Limb (tissue), 2 donors: ENCODE measurements at regions not wholly inside any gene's neighbourhood (a gene's known extent, or its start where the extent isn't known, plus 50 kb on each side); places are given as distances from the start of the nearest gene placed in this dataset.
"Not testable (repeated sequence)": the region's sequence is repeated elsewhere in the genome, so short reads cannot be mapped to it uniquely, and the experiment has no call there.

Experiments
- DNase-seq, 2 donors: peaks; one replicate each; pipeline ENCODE4 v3.0.0-alpha.2; 2016; ENCODE audit errors: extremely low spot score in 2 of 2

- no peak for DNase-seq
These were observed 77.6 kb downstream of the SETD4 start for GRCh38 chr21:35982717-35983116.

DNA sequence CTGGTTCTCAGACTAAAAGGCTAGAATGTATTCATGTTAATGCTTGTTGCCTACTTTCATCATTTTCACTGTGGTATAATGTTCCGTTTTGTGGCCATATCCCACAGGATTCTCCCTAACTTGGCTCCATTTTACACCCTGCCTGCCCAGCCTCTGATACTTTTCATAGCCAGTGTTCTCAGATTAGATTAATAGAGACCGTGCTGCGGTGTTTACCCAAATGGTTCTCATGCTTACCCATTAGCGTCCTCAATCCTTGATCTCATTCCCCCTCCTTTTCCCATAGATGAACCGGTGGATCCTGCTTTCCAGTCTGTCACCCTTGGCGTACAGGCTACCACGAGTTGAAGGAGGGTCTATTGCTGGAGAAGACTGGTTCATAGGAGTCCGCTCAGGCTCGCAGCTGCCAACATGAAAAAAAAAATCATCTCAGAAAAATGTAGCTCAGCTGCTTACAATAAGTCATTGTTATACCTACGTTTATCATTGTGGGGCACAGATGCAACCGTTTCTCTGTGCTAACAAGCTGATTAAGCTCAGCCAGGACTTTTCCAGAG, 78.7 kb downstream of the SETD4 start:
- no peak for DNase-seq

GRCh38 chr21:35980821-35981220, 79.5 kb downstream of the SETD4 start:
- no peak for DNase-seq

DNA sequence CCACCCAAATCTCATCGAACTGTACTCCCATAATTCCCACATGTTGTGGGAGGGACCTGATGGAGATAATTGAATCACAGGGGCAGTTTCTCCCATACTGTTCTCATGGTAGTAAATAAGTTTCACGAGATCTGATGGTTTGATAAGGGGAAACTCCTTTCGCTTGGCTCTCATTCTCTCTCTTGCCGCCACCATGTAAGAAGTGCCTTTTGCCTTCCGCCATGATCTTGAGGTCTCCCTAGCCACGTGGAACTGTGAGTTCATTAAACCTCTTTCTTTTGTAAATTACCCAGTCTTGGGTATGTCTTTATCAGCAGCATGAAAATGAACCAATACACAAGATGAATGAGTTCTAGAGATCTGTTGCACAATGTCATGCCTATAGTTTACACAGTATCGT, 82.5 kb downstream of the SETD4 start:
- DNase-seq: not testable (repeated sequence)

DNA sequence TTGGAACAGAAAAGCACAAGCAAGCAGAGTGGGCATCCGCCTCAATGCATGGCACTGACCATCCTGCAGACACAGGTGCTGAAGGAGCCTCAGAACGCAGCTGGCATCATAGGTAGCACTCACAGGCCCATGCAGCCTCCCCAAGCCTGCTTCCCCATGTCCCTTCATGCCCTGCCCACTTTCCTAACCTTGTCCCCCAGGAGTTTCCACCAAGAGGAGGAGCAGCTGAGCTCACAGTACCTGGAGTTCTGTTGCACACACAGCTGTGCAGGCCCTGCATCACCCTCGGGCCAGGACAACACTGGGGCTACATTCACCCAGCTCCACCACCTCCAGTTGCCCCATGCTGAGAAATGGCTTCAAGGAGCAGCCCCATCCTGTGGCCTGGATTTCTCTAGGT, 83.4 kb downstream of the SETD4 start:
- no peak for DNase-seq

DNA sequence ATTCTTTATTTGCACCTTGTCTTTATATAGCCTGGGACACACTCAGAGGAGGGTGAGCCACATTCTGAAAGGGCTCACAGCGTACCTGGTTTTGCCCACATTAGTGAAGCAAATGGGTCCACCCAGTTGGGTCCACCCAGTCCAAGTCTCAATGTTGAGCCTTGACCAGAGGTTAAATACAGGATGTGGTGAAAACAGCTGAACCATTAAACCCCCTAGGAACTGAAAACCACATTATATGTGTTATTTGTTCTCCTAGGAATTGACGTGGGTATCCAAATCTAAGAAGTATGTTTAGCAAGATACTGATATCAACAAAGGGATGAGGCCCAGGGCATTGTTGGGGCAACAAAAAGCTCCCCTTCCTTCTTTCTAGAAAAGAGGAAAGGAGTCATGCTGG, 83.8 kb downstream of the SETD4 start:
- DNase-seq: no peak

GRCh38 chr21:35974775-35975174, 85.6 kb downstream of the SETD4 start:
- DNase-seq: no peak

DNA sequence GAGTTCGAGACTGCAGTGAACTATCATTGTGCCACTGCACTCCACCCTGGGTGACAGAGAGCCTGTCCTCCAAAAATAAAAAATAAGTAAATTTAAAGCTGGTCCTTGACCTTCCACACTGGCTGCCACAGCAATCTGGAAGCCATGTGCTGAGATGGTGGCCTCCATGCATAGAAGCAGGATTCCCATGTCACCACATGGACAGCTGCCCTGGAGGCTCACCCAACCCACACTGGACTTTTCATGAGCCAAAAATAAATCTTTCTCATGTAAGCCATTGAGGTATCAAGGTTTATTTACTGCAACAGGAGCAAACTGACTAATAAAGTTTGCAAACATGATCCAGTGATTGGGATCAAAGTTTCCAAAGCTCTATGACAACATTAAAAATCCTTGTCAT, 88.5 kb downstream of the SETD4 start:
- DNase-seq: no peak

- DNase-seq: no peak
These were observed 91.0 kb downstream of the SETD4 start for GRCh38 chr21:35969281-35969680.

DNA sequence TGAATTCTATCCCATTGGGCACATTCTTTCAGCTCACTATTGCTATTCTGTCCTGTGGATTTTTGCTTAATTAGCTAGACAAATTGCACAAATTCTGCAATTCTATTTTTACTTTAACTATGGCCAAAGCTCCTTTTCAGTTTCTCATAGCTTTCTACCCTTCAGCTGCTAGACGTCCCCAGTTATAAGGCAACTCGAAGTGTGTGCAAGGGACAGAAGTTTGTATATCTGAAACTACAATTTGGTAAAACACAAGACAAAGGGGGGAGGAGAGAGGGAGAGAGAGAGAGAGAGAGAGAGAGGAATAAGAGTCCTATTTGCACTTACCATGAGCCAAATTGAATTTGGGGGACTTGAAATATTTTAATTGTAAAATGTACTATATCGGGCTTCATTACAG, 91.8 kb downstream of the SETD4 start:
- DNase-seq: no peak

- DNase-seq: no peak
These were observed 94.6 kb downstream of the SETD4 start for GRCh38 chr21:35965699-35966098.

DNA sequence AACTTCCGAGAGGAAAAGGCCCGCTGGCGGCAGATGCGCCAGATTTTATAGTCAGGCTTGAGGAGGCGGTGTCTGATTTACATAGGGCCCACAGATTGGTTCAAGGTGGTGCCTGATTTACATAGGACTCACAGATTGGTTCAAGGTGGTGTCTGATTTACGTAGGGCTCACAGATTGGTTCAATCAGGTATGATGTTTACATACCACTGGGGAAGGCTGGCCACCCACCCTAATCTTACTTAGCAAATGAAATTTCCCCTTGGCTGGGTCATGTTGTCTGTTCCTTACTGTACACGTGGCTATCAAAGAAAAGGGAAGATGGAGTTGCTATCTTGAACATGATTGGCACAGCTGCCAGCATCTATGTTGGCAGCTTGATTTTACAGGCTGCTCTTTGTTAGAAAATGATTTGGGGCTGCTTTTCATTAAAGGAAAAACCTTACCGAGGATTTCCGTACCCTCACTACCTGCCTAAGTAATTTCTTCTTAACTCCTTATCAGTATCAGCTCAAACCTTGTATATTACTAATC, 96.3 kb downstream of the SETD4 start:
- DNase-seq: no peak

DNA sequence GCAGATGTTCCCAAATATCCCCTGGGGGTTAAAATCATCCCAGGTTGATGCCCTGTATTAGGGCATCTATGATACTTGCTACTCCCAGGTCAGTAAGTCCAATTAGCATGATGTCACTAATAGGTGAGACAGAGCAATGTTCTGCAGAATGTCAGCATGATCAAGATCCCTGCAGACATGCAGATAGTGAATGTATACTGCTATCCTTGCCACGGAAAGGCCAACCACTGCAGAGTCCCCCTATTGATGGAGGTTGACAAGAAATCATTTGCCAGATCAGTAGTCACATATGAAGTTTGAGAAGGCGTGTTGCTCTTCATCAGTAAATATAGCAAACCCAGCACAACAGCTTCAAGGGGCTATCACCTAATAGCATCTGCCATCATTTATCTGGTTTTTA, 97.4 kb downstream of the SETD4 start:
- no peak for DNase-seq

GRCh38 chr21:35954066-35954465, 106.3 kb downstream of the SETD4 start:
- no peak for DNase-seq

DNA sequence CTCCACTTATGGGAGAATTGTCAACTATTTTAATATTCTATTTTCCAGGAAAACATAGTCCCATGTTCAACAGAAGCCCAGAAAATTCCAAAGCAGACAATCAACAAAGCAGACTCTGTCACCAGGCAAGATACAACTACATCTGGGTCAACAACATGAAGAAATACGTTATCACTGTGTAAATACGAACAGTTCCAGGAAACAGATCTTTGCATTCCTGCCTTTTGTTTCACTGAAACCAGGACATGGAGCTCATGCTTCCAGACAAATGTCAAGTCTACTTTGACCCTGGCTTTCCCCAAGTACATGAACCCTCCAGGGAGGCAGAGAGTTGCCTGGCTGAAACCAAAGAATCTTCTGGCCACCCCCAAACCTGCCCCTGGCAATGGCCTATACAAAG, 106.7 kb downstream of the SETD4 start:
- no peak for DNase-seq

GRCh38 chr21:35952651-35953340, 107.5 kb downstream of the SETD4 start:
- no peak for DNase-seq

DNA sequence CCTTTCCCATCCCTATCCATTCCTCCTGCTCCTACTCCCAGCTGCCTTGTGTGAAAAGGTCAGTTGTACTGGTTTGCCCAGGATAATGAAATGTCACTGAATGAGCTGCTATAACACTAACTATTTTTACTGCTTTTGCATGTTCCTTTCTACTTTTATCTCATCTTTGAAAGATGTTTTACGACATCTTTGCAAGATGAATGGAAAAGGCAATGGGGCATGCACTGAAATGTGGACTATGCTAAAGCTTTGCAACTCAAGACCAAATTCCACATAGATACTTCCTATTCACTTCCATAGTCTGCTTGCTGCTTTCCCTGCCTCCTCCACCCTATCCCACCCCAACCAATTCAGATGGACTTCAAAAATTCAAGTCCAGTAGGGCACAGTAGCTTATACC, 111.3 kb downstream of the SETD4 start:
- DNase-seq: no peak

DNA sequence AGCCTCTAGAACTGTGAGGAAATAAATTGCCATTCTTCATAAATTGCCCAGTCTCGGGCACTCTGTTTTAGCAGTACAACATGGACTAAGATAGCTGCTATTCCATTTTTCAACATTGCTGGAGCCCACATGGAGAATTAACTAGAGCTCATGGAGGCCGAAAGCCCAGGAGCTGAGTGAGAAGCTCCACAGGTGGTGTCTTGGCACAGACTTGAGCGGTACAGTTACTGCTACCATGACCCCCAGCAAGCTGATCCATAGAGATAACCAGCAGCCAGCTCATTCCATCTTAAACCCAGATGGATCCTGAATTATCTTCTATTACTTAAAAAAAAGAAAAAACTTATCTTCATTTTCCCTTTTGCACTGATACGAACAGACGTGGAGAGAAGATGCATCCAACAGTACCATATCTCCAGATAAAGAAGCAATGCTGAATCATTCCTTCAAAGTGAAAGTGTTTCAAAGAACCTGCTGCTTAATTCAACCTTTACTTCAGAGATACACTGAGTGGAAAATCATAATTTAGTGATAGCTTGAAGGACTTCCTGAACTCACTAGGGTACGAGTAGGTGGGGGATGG, 115.1 kb downstream of the SETD4 start:
- DNase-seq: no peak

GRCh38 chr21:35943752-35944151, 116.6 kb downstream of the SETD4 start:
- DNase-seq: no peak

DNA sequence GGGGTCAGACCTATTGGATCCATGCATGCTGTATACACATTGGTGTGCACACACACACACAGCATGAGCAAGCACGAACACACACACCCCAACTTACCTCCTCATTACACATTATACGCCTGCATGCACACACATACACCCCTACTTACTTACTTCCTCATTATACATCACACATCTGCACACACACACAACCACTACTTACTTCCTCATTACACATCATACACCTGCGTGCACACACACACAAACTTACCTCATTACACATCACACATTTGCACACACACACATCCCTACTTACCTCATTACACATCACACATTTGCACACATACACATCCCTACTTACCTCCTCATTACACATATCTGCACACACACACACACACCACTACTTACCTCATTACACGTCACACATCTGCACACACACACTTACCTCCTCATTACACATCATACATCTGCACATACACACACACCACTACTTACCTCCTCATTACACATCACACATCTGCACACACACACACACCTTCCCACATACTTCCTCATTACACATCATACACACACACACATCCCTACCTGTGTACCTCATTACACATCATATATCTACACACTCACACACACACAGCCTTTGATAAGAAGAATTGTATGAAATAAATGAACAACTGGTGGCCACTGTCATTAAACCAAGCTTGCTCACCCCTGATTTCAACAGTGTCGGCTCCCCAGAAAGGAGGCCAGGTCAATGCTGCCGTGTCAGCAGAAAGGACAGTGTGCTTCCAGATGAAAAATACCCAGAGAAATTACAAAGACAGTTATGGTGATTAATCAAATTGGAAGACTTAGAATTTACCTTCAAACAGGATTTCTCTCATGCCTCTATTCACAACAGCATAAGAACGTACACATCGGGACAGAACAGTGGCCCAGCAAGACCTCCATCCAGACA, 117.8 kb downstream of the SETD4 start:
- no peak for DNase-seq

- DNase-seq: peak; percentile 46 to 78
These were observed 120.0 kb downstream of the SETD4 start for GRCh38 chr21:35940074-35940927.
